H4 (cell line): ENCODE measurements at regions not wholly inside any gene's neighbourhood (a gene's known extent, or its start where the extent isn't known, plus 50 kb on each side); places are given as distances from the start of the nearest gene placed in this dataset.
"Not testable (repeated sequence)": the region's sequence is repeated elsewhere in the genome, so short reads cannot be mapped to it uniquely, and the experiment has no call there.

ENCODE experiments used
- DNase-seq: peaks from one replicate; pipeline ENCODE4 v3.0.0-alpha.2; 2015; ENCODE audit warnings: low spot score

- DNase-seq = no peak
Measured at GRCh38 chr12:58009405-58010195, 68.2 kb downstream of the ATP23 start.

- DNase-seq = no peak
Measured at GRCh38 chr12:58011676-58012075, 70.3 kb downstream of the ATP23 start.

- DNase-seq = not testable (repeated sequence)
Measured at GRCh38 chr12:58022379-58023020, 81.1 kb downstream of the ATP23 start.

GRCh38 chr12:58025431-58025830 is 84.1 kb downstream of the ATP23 start:
- no peak for DNase-seq

GRCh38 chr12:58026426-58026825 is 85.1 kb downstream of the ATP23 start:
- peak; percentile 17 for DNase-seq

GRCh38 chr12:58026897-58027891 is 85.8 kb downstream of the ATP23 start:
- no peak for DNase-seq

GRCh38 chr12:58028294-58028693 is 86.9 kb downstream of the ATP23 start:
- no peak for DNase-seq

- DNase-seq = no peak
Measured at GRCh38 chr12:58029260-58029659, 87.9 kb downstream of the ATP23 start.

GRCh38 chr12:58030566-58031279 is 89.4 kb downstream of the ATP23 start:
- DNase-seq = no peak

GRCh38 chr12:58032156-58032555 is 90.8 kb downstream of the ATP23 start:
- DNase-seq = no peak

- no peak for DNase-seq
Measured at GRCh38 chr12:58033831-58034230, 92.5 kb downstream of the ATP23 start.

- no peak for DNase-seq
Measured at GRCh38 chr12:58034311-58034710, 92.9 kb downstream of the ATP23 start.

- DNase-seq = no peak
Measured at GRCh38 chr12:58034712-58035111, 93.3 kb downstream of the ATP23 start.

- DNase-seq = no peak
Measured at GRCh38 chr12:58041441-58041840, 100.1 kb downstream of the ATP23 start.

- no peak for DNase-seq
Measured at GRCh38 chr12:58044966-58045365, 103.6 kb downstream of the ATP23 start.

GRCh38 chr12:58046271-58046670 is 104.9 kb downstream of the ATP23 start:
- DNase-seq = no peak

GRCh38 chr12:58051378-58051777 is 110.0 kb downstream of the ATP23 start:
- no peak for DNase-seq

- no peak for DNase-seq
Measured at GRCh38 chr12:58064666-58065065, 123.3 kb downstream of the ATP23 start.

GRCh38 chr12:58066296-58066695 is 124.9 kb downstream of the ATP23 start:
- peak; percentile 21 for DNase-seq

- DNase-seq = peak; percentile 79
Measured at GRCh38 chr12:58067610-58068387, 126.4 kb downstream of the ATP23 start.

GRCh38 chr12:58068706-58069105 is 127.3 kb downstream of the ATP23 start:
- no peak for DNase-seq
